ENCODE measurements at regions not wholly inside any gene's neighbourhood (a gene's known extent, or its start where the extent isn't known, plus 50 kb on each side); places are given as distances from the start of the nearest gene placed in this dataset.
"Not testable (repeated sequence)": the region's sequence is repeated elsewhere in the genome, so short reads cannot be mapped to it uniquely, and the experiment has no call there.

DNA sequence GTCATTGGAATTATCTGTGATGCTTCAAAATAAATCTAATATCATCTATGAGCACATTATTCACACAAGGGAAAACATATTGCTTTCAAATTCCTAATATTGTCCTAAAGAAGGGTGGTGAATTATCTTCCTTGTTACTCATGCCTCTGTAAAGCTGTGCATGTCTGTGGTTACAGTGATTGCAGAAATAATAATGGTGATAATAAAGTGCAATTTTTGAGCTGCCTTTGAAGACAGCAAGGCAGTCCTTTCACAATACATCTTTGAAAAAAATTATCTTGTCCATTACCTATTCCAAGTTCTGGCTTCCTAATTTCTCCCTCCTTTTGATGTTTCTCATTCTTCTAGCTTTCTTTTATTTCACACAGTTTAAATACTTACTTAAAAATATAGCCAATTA lies 442.1 kb upstream of the EYS start:
- no peak for DNase-seq (ENCODE audit: low read depth in 4 of 4, low spot score in 3 of 4)

DNA sequence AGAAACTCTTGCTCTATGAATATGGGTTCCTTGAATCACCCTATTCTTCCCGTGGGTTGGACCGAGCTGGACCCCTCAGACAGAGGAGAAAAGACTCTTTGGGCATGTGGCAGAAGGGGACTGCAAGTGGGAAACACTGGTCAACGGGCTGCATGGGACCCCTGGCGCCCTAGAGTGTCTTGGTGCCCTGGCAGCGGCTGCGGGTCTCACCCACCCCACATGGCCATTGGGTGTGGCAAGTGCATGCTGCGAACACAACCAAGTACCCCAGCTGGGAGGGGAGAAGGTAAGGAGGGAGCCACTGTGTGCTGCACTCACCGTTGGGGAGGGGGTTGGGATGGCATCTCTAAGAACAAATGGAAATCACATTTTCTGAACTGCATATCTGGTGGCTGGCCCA lies 438.8 kb upstream of the EYS start:
- no peak for DNase-seq (ENCODE audit: low read depth in 4 of 4, low spot score in 3 of 4)

GRCh38 chr6:66134021-66134420 lies 427.0 kb upstream of the EYS start:
- no peak for DNase-seq (ENCODE audit: low read depth in 4 of 4, low spot score in 3 of 4)

DNA sequence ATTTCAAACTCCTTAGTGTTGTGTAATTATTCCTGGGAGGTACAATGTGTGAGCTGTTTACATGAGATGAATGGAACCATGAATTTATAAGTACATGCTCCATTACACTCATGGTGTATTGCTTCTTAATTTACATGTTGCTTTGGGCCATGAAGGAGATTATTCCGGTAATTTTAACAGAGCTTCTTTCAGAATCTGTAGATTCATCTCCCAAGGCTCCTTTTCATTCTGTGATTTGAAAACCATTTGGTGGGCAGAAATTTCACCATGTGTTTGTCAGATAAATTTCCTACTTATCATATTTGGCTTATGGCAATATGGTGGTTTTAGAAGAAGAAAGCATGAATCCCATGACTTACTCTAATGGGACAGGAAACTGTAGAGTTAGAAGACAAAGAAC lies 421.6 kb upstream of the EYS start:
- DNase-seq (ENCODE audit: low read depth in 4 of 4, low spot score in 3 of 4) = no peak

GRCh38 chr6:66128243-66128642 lies 421.2 kb upstream of the EYS start:
- no peak for DNase-seq (ENCODE audit: low read depth in 4 of 4, low spot score in 3 of 4)

DNA sequence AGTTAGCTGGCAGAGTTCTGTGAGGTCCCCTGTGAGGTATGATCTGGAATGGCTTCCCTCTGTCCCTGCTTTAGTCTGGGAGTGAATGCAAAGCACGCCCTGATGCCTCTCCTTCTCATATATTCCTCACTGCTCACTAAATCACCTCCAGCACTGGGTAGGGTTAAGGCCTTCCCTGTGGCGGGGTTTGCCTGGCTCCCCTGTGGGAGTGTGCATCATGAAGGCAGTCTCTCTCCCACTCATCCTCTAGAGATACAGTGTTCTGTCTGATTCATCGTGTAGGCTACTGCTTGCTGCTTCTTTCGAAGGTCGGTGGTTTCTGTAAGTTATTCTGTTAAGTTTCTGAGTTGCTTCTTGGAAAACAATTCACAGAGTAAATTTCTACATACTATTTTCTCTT lies 420.0 kb upstream of the EYS start:
- DNase-seq (ENCODE audit: low read depth in 4 of 4, low spot score in 3 of 4) = no peak

GRCh38 chr6:66126358-66126757 lies 419.3 kb upstream of the EYS start:
- DNase-seq (ENCODE audit: low read depth in 4 of 4, low spot score in 3 of 4) = no peak

DNA sequence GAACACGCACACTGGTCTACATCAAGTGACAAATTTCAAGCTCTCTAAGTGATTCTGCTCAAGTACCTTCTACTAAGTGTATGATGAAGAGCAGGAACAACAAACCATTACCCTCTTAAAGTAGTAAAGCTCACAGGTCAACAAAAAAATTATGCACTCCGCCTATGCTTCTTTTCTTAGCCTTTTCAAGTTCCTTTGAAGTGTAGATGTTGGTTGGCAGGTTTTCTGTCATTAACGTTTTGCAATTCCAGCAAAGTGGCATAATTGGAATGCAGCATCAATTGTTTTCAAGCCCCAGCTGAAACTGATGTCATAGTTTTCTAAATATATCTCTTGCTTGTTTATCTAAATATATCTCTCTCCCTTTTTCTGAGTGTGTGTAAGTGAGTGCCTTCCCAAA lies 396.9 kb upstream of the EYS start:
- no peak for DNase-seq (ENCODE audit: low read depth in 4 of 4, low spot score in 3 of 4)

- DNase-seq (ENCODE audit: low read depth in 4 of 4, low spot score in 3 of 4) = no peak
Measured at GRCh38 chr6:66103354-66103753, 396.3 kb upstream of the EYS start.

GRCh38 chr6:66096679-66097078 lies 389.7 kb upstream of the EYS start:
- DNase-seq (ENCODE audit: low read depth in 4 of 4, low spot score in 3 of 4) = no peak

- no peak for DNase-seq (ENCODE audit: low read depth in 4 of 4, low spot score in 3 of 4)
Measured at GRCh38 chr6:66094615-66095014, 387.6 kb upstream of the EYS start.

DNA sequence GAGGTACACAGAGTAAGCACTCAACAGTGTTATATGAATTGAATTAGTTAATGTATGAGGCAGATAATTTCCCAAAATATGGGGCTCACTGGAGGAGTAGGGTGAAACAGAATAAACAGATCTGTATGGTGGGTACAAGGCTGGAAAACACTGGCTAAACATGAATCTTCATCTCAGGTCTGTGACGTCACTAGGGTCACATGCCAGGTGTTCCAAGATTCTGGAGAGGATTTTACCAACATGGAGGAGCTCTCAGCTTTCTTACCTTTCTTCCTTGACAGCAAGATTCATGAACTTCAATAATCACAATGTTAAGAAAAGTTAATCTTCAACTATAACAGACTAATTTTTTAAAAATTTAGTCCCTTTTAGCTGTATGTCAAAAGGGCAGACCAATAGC lies 385.3 kb upstream of the EYS start:
- not testable (repeated sequence) for DNase-seq (ENCODE audit: low read depth in 4 of 4, low spot score in 3 of 4)

DNA sequence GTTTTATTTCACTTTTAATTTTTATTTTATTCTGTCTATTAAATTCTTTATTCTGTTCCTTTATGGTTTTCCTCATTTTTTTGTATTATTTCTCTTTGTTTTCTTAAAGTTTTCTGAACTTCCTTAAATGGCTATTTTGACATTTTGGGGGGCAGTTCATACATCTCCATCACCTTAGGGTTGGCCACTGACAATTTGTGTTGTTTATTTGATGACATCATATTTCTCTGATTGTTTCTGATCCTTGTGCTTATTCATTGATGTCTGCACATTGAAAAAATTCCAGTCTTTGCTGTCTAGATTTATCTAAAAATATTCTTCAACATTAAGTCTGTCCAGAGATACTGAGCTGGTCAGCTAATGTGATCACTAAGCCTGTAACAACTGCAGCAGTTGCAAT lies 379.5 kb upstream of the EYS start:
- no peak for DNase-seq (ENCODE audit: low read depth in 4 of 4, low spot score in 3 of 4)

DNA sequence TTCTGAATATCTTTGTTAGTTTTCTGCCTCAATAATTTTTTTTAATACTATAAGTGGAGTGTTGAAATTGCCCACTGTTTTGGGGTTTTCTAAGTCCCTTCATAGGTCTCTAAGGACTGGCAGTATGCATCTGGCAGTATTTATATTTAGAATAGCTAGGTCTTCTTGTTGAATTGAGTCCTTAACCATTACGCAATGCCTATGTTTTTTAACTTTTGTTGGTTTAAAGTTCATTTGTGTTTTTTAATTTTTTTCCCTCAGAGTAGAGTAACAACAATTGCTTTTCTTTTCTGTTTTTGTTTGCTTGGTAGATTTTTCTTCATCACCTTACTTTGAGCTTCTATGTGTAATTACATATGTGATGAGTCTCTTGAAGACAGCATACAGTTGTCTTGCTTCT lies 375.9 kb upstream of the EYS start:
- DNase-seq (ENCODE audit: low read depth in 4 of 4, low spot score in 3 of 4) = no peak

DNA sequence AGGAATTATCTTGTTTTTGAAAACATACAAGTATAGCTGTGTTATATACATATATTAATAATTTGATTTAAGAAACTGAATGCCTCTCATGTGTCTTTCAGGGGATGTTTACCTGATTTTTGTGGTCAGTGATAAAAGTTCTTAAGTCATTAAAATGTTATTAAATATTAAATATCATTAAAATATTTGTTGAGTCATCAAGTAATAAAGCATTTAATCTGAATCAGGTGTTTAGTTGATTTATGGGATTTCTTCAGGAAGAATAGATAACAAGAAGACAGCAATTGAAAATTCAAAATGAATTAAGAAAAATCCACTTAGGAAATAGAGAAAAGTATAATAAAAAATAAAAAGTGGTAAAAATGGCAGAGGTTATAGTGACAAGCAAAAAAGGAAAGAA lies 361.9 kb upstream of the EYS start:
- DNase-seq (ENCODE audit: low read depth in 4 of 4, low spot score in 3 of 4) = no peak

- DNase-seq (ENCODE audit: low read depth in 4 of 4, low spot score in 3 of 4) = no peak
Measured at GRCh38 chr6:66068033-66068432, 361.0 kb upstream of the EYS start.

- DNase-seq (ENCODE audit: low read depth in 4 of 4, low spot score in 3 of 4) = no peak
Measured at GRCh38 chr6:66065313-66065712, 358.3 kb upstream of the EYS start.

DNA sequence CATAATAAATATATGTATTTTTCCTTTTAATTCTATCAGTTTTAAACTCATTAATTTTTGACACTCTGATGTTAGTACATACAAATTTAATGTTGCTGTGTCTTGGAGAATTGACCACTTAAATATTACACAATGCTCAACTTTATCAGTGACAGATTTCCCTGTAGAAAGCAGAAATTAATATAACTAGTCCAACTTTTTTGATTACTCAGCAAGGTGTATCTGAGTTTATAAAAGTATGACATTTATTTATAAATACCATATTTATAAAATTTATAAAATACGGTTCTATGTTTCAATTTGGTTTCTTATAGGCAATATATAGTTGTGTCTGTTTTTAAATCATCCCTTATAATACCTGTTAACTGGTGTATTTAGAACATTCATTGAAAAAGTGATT lies 350.0 kb upstream of the EYS start:
- no peak for DNase-seq (ENCODE audit: low read depth in 4 of 4, low spot score in 3 of 4)

GRCh38 chr6:66054967-66055366 lies 347.9 kb upstream of the EYS start:
- no peak for DNase-seq (ENCODE audit: low read depth in 4 of 4, low spot score in 3 of 4)

DNA sequence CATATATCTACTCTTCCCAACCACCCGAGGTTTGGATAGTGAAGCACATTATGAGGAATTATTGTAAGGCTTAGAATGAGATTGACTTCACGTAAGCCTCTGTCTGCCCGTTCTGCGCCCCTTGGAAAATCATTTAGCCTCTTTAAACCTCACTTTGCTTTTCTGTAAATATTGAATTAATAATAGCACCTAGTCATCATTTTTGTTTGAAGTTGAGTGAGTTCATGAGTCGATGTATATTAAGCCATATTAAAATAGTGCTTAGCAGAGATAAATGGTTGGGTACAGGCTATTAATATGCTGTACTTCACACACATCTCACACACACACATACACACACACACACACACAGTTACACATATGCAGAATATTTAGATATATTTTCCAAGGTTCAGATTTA lies 344.8 kb upstream of the EYS start:
- DNase-seq (ENCODE audit: low read depth in 4 of 4, low spot score in 3 of 4) = no peak

GRCh38 chr6:66048684-66049474 lies 341.9 kb upstream of the EYS start:
- no peak for DNase-seq (ENCODE audit: low read depth in 4 of 4, low spot score in 3 of 4)

GRCh38 chr6:66032626-66033025 lies 325.6 kb upstream of the EYS start:
- DNase-seq (ENCODE audit: low read depth in 4 of 4, low spot score in 3 of 4) = no peak

DNA sequence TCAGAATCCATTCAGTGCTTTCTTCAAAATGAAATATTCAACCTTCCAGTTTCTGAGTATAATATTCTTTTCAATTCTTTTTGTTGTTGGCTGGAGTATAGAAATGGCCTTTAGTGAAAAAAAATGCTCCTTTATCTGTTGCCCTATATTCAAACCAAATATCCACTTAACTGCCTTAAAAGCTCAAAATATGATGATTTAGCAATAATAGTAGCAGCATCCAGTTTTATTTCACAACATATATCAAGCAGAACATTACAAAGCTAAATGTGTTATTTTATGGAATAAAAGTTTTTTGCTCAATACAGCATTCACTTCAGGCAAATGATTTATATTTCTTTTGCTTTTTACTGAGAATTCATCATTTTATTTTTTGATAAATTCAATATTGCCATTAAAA lies 322.4 kb upstream of the EYS start:
- DNase-seq (ENCODE audit: low read depth in 4 of 4, low spot score in 3 of 4) = no peak
